ENCODE measurements at regions not wholly inside any gene's neighbourhood (a gene's known extent, or its start where the extent isn't known, plus 50 kb on each side); places are given as distances from the start of the nearest gene placed in this dataset.

- Mint-ChIP-seq H3K27ac (no peak overlapping the region), H3K36me3 (ENCODE audit: low read depth) (no peaks in the 10 kb centered on the region), H3K9me3 (peaks cover 13% of the 10 kb centered on the region)
Observed at GRCh38 chr14:95034788-95035187, 122.5 kb downstream of the DICER1 start.

GRCh38 chr14:95033682-95034632 is 123.4 kb downstream of the DICER1 start:
- DNase-seq (no peak), ATAC-seq (no peak)
- H3K36me3 Mint-ChIP-seq (ENCODE audit: low read depth): no peaks in the 10 kb centered on the region
- H3K4me1 Mint-ChIP-seq: no peaks in the 10 kb centered on the region
- H3K27ac Mint-ChIP-seq: no peak overlapping the region
- no peak overlapping the region for H3K4me3 Mint-ChIP-seq
- peaks cover 13% of the 10 kb centered on the region for H3K9me3 Mint-ChIP-seq
- peaks cover 2% of the 10 kb centered on the region for H3K27me3 Mint-ChIP-seq

More at GRCh38 chr14:95034788-95035187, 122.5 kb downstream of the DICER1 start:
- no peak for DNase-seq
- H3K27me3 Mint-ChIP-seq: peaks cover 2% of the 10 kb centered on the region
- no peaks in the 10 kb centered on the region for H3K4me1 Mint-ChIP-seq
- ATAC-seq: no peak
- no peak overlapping the region for H3K4me3 Mint-ChIP-seq

- peaks cover 13% of the 10 kb centered on the region for H3K9me3 Mint-ChIP-seq
- H3K36me3 Mint-ChIP-seq (ENCODE audit: low read depth): no peaks in the 10 kb centered on the region
- no peak overlapping the region for H3K27ac Mint-ChIP-seq
- H3K4me1 Mint-ChIP-seq: no peaks in the 10 kb centered on the region
- H3K27me3 Mint-ChIP-seq: no peaks in the 10 kb centered on the region
- DNase-seq (no peak), ATAC-seq (no peak)
- H3K4me3 Mint-ChIP-seq: no peak overlapping the region
Observed at GRCh38 chr14:95033031-95033430, 124.3 kb downstream of the DICER1 start.

GRCh38 chr14:95026851-95027463 is 130.4 kb downstream of the DICER1 start:
- DNase-seq (no peak), ATAC-seq (no peak)
- H3K27me3 Mint-ChIP-seq: peaks cover 8% of the 10 kb centered on the region
- no peak overlapping the region for H3K27ac Mint-ChIP-seq
- H3K36me3 Mint-ChIP-seq (ENCODE audit: low read depth): no peaks in the 10 kb centered on the region
- peaks cover 6% of the 10 kb centered on the region for H3K9me3 Mint-ChIP-seq
- no peaks in the 10 kb centered on the region for H3K4me1 Mint-ChIP-seq
- H3K4me3 Mint-ChIP-seq: no peak overlapping the region

GRCh38 chr14:95025941-95026340 is 131.4 kb downstream of the DICER1 start:
- Mint-ChIP-seq H3K4me1 (no peaks in the 10 kb centered on the region), H3K9me3 (peaks cover 3% of the 10 kb centered on the region), H3K27ac (no peak overlapping the region), H3K36me3 (ENCODE audit: low read depth) (no peaks in the 10 kb centered on the region), H3K27me3 (peaks cover 11% of the 10 kb centered on the region), H3K4me3 (no peak overlapping the region)
- DNase-seq (no peak), ATAC-seq (no peak)

- no peak overlapping the region for H3K4me3 Mint-ChIP-seq
Observed at GRCh38 chr14:95025218-95025617, 132.1 kb downstream of the DICER1 start.

GRCh38 chr14:95024380-95024779 is 132.9 kb downstream of the DICER1 start:
- peaks cover 3% of the 10 kb centered on the region for H3K9me3 Mint-ChIP-seq
- H3K36me3 Mint-ChIP-seq (ENCODE audit: low read depth): no peaks in the 10 kb centered on the region
- peaks cover 11% of the 10 kb centered on the region for H3K27me3 Mint-ChIP-seq
- DNase-seq (no peak), ATAC-seq (no peak)
- H3K4me1 Mint-ChIP-seq: no peaks in the 10 kb centered on the region
- H3K27ac Mint-ChIP-seq: no peak overlapping the region
- H3K4me3 Mint-ChIP-seq: no peak overlapping the region

More at GRCh38 chr14:95025218-95025617, 132.1 kb downstream of the DICER1 start:
- Mint-ChIP-seq H3K4me1 (no peaks in the 10 kb centered on the region), H3K27ac (no peak overlapping the region), H3K36me3 (ENCODE audit: low read depth) (no peaks in the 10 kb centered on the region), H3K27me3 (peaks cover 11% of the 10 kb centered on the region), H3K9me3 (peaks cover 3% of the 10 kb centered on the region)
- DNase-seq (no peak), ATAC-seq (no peak)

- Mint-ChIP-seq H3K27me3 (peaks cover 11% of the 10 kb centered on the region), H3K4me3 (no peak overlapping the region), H3K9me3 (peaks cover 3% of the 10 kb centered on the region), H3K4me1 (no peaks in the 10 kb centered on the region), H3K27ac (no peak overlapping the region), H3K36me3 (ENCODE audit: low read depth) (no peaks in the 10 kb centered on the region)
- DNase-seq: no peak
- ATAC-seq: no peak
Observed at GRCh38 chr14:95023886-95024285, 133.4 kb downstream of the DICER1 start.

GRCh38 chr14:95023115-95023514 is 134.2 kb downstream of the DICER1 start:
- H3K4me1 Mint-ChIP-seq: no peaks in the 10 kb centered on the region
- DNase-seq: no peak
- H3K9me3 Mint-ChIP-seq: peaks cover 3% of the 10 kb centered on the region
- peaks cover 11% of the 10 kb centered on the region for H3K27me3 Mint-ChIP-seq
- no peak overlapping the region for H3K27ac Mint-ChIP-seq
- H3K4me3 Mint-ChIP-seq: no peak overlapping the region
- H3K36me3 Mint-ChIP-seq (ENCODE audit: low read depth): no peaks in the 10 kb centered on the region
- no peak for ATAC-seq

GRCh38 chr14:95021588-95021987 is 135.7 kb downstream of the DICER1 start:
- Mint-ChIP-seq H3K9me3 (peaks cover 3% of the 10 kb centered on the region), H3K27me3 (peaks cover 12% of the 10 kb centered on the region), H3K4me3 (no peak overlapping the region), H3K4me1 (no peaks in the 10 kb centered on the region), H3K27ac (no peak overlapping the region), H3K36me3 (ENCODE audit: low read depth) (no peaks in the 10 kb centered on the region)
- ATAC-seq: no peak
- DNase-seq: no peak

- Mint-ChIP-seq H3K36me3 (ENCODE audit: low read depth) (no peaks in the 10 kb centered on the region), H3K27ac (no peak overlapping the region), H3K4me1 (no peaks in the 10 kb centered on the region), H3K9me3 (peaks cover 3% of the 10 kb centered on the region), H3K27me3 (peaks cover 7% of the 10 kb centered on the region), H3K4me3 (no peak overlapping the region)
- no peak for DNase-seq
- no peak for ATAC-seq
Observed at GRCh38 chr14:95018821-95019220, 138.5 kb downstream of the DICER1 start.

GRCh38 chr14:95015046-95015445 is 142.3 kb downstream of the DICER1 start:
- H3K27ac Mint-ChIP-seq: no peak overlapping the region
- ATAC-seq (no peak), DNase-seq (no peak)
- no peaks in the 10 kb centered on the region for H3K4me1 Mint-ChIP-seq
- H3K4me3 Mint-ChIP-seq: no peak overlapping the region
- H3K36me3 Mint-ChIP-seq (ENCODE audit: low read depth): no peaks in the 10 kb centered on the region
- H3K9me3 Mint-ChIP-seq: no peaks in the 10 kb centered on the region
- peaks cover 9% of the 10 kb centered on the region for H3K27me3 Mint-ChIP-seq

GRCh38 chr14:95014036-95014435 is 143.3 kb downstream of the DICER1 start:
- peaks cover 10% of the 10 kb centered on the region for H3K27me3 Mint-ChIP-seq
- H3K27ac Mint-ChIP-seq: no peak overlapping the region
- no peaks in the 10 kb centered on the region for H3K4me1 Mint-ChIP-seq
- no peaks in the 10 kb centered on the region for H3K9me3 Mint-ChIP-seq
- no peak overlapping the region for H3K4me3 Mint-ChIP-seq
- no peaks in the 10 kb centered on the region for H3K36me3 Mint-ChIP-seq (ENCODE audit: low read depth)
- ATAC-seq (no peak), DNase-seq (no peak)

- no peaks in the 10 kb centered on the region for H3K9me3 Mint-ChIP-seq
- ATAC-seq: no peak
- no peak overlapping the region for H3K27ac Mint-ChIP-seq
- H3K4me3 Mint-ChIP-seq: no peak overlapping the region
- H3K36me3 Mint-ChIP-seq (ENCODE audit: low read depth): no peaks in the 10 kb centered on the region
- H3K27me3 Mint-ChIP-seq: peaks cover 15% of the 10 kb centered on the region
- H3K4me1 Mint-ChIP-seq: no peaks in the 10 kb centered on the region
- no peak for DNase-seq
Observed at GRCh38 chr14:95011445-95012006, 145.8 kb downstream of the DICER1 start.

All from activated naive CD8-positive, alpha-beta T cell treated with anti-CD3 and anti-CD28 coated beads, Interleukin-2, amount 50 U/mL, for 24 hours (primary cell).